Common myeloid progenitor, CD34-positive (primary cell): ENCODE measurements at regions not wholly inside any gene's neighbourhood (a gene's known extent, or its start where the extent isn't known, plus 50 kb on each side); places are given as distances from the start of the nearest gene placed in this dataset.
A peak's percentile ranks its signal among the peaks of the same experiment; 100 is the strongest.

Experiments used
- CTCF ChIA-PET: fragments of 350-600 bp; sonication (Branson Sonifier 250); formaldehyde crosslinking; loops from one replicate; lab custom pipeline; 2021; ENCODE audit warnings: antibody characterized with exemption; lab: Charles Lee
- POLR2A ChIA-PET: fragments of 350-600 bp; sonication (Branson Sonifier 250); formaldehyde crosslinking; loops from one replicate; lab custom pipeline; 2021; ENCODE audit warnings: antibody characterized with exemption; lab: Charles Lee
- DNase-seq, 3 donors: peaks; one replicate each; pipeline versions ENCODE4 v3.0.0 to v3.0.0-alpha.2; 2013
- H3K27ac ChIP-seq, 2 experiments: 1 replicate in 1 of 2; 2 replicates in 1 of 2; pipeline ENCODE4 v1.7.0; 2013; ENCODE audit warnings: inconsistent platforms in 2 of 2, low read length in 2 of 2, mild to moderate bottlenecking in 2 of 2, low read depth in 1 of 2, moderate library complexity in 1 of 2; ENCODE audit not compliant: severe bottlenecking in 2 of 2, insufficient read depth in 1 of 2, poor library complexity in 1 of 2
- H3K27me3 ChIP-seq, 5 experiments: replicated peaks in 2 of 5; 1 replicate in 3 of 5; 2 replicates in 2 of 5; pipeline versions ENCODE4 v1.6.1 to v1.7.0; 2013; ENCODE audit warnings: low read length in 4 of 5, mild to moderate bottlenecking in 2 of 5, moderate library complexity in 2 of 5, inconsistent platforms in 1 of 5; ENCODE audit not compliant: insufficient read depth in 5 of 5, control insufficient read depth in 4 of 5
- H3K36me3 ChIP-seq, 4 experiments: 1 replicate in 2 of 4; 2 replicates in 2 of 4; pipeline versions ENCODE4 v1.6.1 to v1.7.0; 2013; ENCODE audit warnings: low read length in 3 of 4, control low read depth in 1 of 4, mild to moderate bottlenecking in 1 of 4; ENCODE audit not compliant: control insufficient read depth in 4 of 4, insufficient read depth in 4 of 4
- H3K4me1 ChIP-seq, 4 experiments: 1 replicate in 3 of 4; 2 replicates in 1 of 4; pipeline versions ENCODE4 v1.6.1 to v1.7.1; 2013; ENCODE audit warnings: low read length in 3 of 4, mild to moderate bottlenecking in 3 of 4, control low read depth in 1 of 4, inconsistent platforms in 1 of 4, moderate library complexity in 1 of 4; ENCODE audit not compliant: control insufficient read depth in 4 of 4, insufficient read depth in 4 of 4; ENCODE audit errors: control extremely low read depth in 1 of 4
- H3K4me3 ChIP-seq, 7 experiments: 1 replicate in 4 of 7; 2 replicates in 3 of 7; pipeline versions ENCODE4 v1.5.1 to v1.7.0; 2013; ENCODE audit warnings: mild to moderate bottlenecking in 7 of 7, low read length in 6 of 7, moderate library complexity in 6 of 7, inconsistent platforms in 2 of 7, low read depth in 2 of 7, control low read depth in 1 of 7; ENCODE audit not compliant: insufficient read depth in 4 of 7, control insufficient read depth in 1 of 7; ENCODE audit errors: extremely low read depth in 1 of 7
- H3K9me3 ChIP-seq, 5 experiments: 1 replicate in 4 of 5; 2 replicates in 1 of 5; pipeline versions ENCODE4 v1.6.1 to v1.7.1; 2013; ENCODE audit warnings: low read length in 4 of 5, mild to moderate bottlenecking in 2 of 5, inconsistent platforms in 1 of 5, low read depth in 1 of 5, moderate library complexity in 1 of 5; ENCODE audit not compliant: control insufficient read depth in 4 of 5, insufficient read depth in 2 of 5; ENCODE audit errors: control extremely low read depth in 1 of 5
- WGBS: methylation state at CpG from one replicate; pipeline ENCODE4 v1.1.5; 2013; ENCODE audit not compliant: insufficient coverage; 5-methylcytosine and 5-hydroxymethylcytosine counted together

GRCh38 chr9:109916316-109916715, 136.3 kb downstream of the PALM2AKAP2 start:
- Histone ChIP-seq H3K9me3 (no peaks in the 10 kb centered on the region), H3K27me3 (peaks cover 0 to 4% (median 0%) of the 10 kb centered on the region in 5 experiments), H3K36me3 (no peaks in the 10 kb centered on the region), H3K4me3 (no peak overlapping the region), H3K27ac (no peak overlapping the region), H3K4me1 (peaks cover 0 to 10% (median 6%) of the 10 kb centered on the region in 4 experiments)
- ChIA-PET CTCF (no interaction called here), POLR2A (no interaction called here)
- 98% methylated on average over 6 of the region's 6 CpGs for WGBS
- no peak for DNase-seq

- Histone ChIP-seq H3K4me1 (peaks cover 0 to 10% (median 6%) of the 10 kb centered on the region in 4 experiments), H3K27ac (no peak overlapping the region), H3K36me3 (no peaks in the 10 kb centered on the region), H3K27me3 (peaks cover 0 to 2% (median 0%) of the 10 kb centered on the region in 5 experiments), H3K4me3 (no peak overlapping the region), H3K9me3 (no peaks in the 10 kb centered on the region)
- 85% methylated on average over 11 of the region's 11 CpGs for WGBS
- peak in 2 of 3 donors; percentile 7 for DNase-seq
- ChIA-PET CTCF (interaction anchor here (1.0 kb wide), 2 partner anchors 14 to 16 kb away, joined by 3 to 4 read pairs; no protein-coding TSS in a partner anchor), POLR2A (no interaction called here)
Observed at GRCh38 chr9:109918339-109919163, 138.6 kb downstream of the PALM2AKAP2 start.

GRCh38 chr9:109919736-109920408, 139.9 kb downstream of the PALM2AKAP2 start:
- Histone ChIP-seq H3K9me3 (no peaks in the 10 kb centered on the region), H3K27ac (no peak overlapping the region), H3K27me3 (no peaks in the 10 kb centered on the region), H3K4me1 (peaks cover 0 to 10% (median 6%) of the 10 kb centered on the region in 4 experiments), H3K4me3 (no peak overlapping the region), H3K36me3 (no peaks in the 10 kb centered on the region)
- ChIA-PET CTCF (interaction anchor here (1.0 kb wide), 1 partner anchor 15 kb away, joined by 3 read pairs; no protein-coding TSS in a partner anchor), POLR2A (no interaction called here)
- 100% methylated on average over 1 of the region's 2 CpGs for WGBS
- no peak for DNase-seq

GRCh38 chr9:109922617-109923470, 142.8 kb downstream of the PALM2AKAP2 start:
- POLR2A ChIA-PET: interaction anchor here (0.6 kb wide), 1 partner anchor 163 kb away, joined by 3 read pairs; no protein-coding TSS in a partner anchor
- WGBS: no CpG with 5 or more reads among the region's 2 CpGs
- no peak overlapping the region for H3K4me3 ChIP-seq
- H3K36me3 ChIP-seq: no peaks in the 10 kb centered on the region
- DNase-seq: no peak
- CTCF ChIA-PET: interaction anchor here (0.6 kb wide), 1 partner anchor 448 kb away, joined by 3 read pairs; no protein-coding TSS in a partner anchor
- H3K27ac ChIP-seq: no peak overlapping the region
- peaks cover 0 to 12% (median 5%) of the 10 kb centered on the region in 4 experiments for H3K4me1 ChIP-seq
- no peaks in the 10 kb centered on the region for H3K27me3 ChIP-seq
- H3K9me3 ChIP-seq: no peaks in the 10 kb centered on the region

GRCh38 chr9:109923471-109923760, 143.4 kb downstream of the PALM2AKAP2 start:
- no peak overlapping the region for H3K4me3 ChIP-seq
- H3K27ac ChIP-seq: no peak overlapping the region
- 87% methylated on average over 5 of the region's 5 CpGs for WGBS
- ChIA-PET CTCF (no interaction called here), POLR2A (interaction anchor here (0.6 kb wide), 1 partner anchor 162 kb away, joined by 3 read pairs; no protein-coding TSS in a partner anchor)
- peaks cover 0 to 9% (median 2%) of the 10 kb centered on the region in 4 experiments for H3K4me1 ChIP-seq
- H3K36me3 ChIP-seq: no peaks in the 10 kb centered on the region
- H3K9me3 ChIP-seq: no peaks in the 10 kb centered on the region
- H3K27me3 ChIP-seq: no peaks in the 10 kb centered on the region
- no peak for DNase-seq

- no peaks in the 10 kb centered on the region for H3K9me3 ChIP-seq
- H3K36me3 ChIP-seq: no peaks in the 10 kb centered on the region
- ChIA-PET POLR2A (no interaction called here), CTCF (no interaction called here)
- H3K4me3 ChIP-seq: no peak overlapping the region
- no peak overlapping the region for H3K27ac ChIP-seq
- H3K27me3 ChIP-seq: no peaks in the 10 kb centered on the region
- no peak for DNase-seq
- peaks cover 0 to 5% (median 0%) of the 10 kb centered on the region in 4 experiments for H3K4me1 ChIP-seq
- WGBS: 92% methylated on average over 3 of the region's 3 CpGs
Observed at GRCh38 chr9:109923806-109924205, 143.8 kb downstream of the PALM2AKAP2 start.
